GM23338 (cell line): ENCODE measurements at regions not wholly inside any gene's neighbourhood (a gene's known extent, or its start where the extent isn't known, plus 50 kb on each side); places are given as distances from the start of the nearest gene placed in this dataset.

Source experiments
- ATAC-seq: fragments of 200-7000 bp; cut with Tn5 transposase; 3 replicates; pipeline ENCODE4 v1.9.1; 2020
- DNase-seq: peaks from one replicate; pipeline ENCODE4 v3.0.0-alpha.2; 2015; ENCODE audit warnings: low spot score
- H2AFZ ChIP-seq: fragments of 200-600 bp; sonication (generic); 2 replicates; pipeline ENCODE4 v1.8.0; 2016; ENCODE audit warnings: antibody characterized with exemption, mild to moderate bottlenecking, moderate library complexity
- H3F3A ChIP-seq: fragments of 200-600 bp; sonication (generic); replicated peaks from 2 replicates; pipeline ENCODE4 v1.8.0; 2017; ENCODE audit warnings: antibody characterized with exemption, mixed run types, low read depth
- H3K27ac ChIP-seq: fragments of 200-600 bp; sonication (generic); 2 replicates; pipeline ENCODE4 v1.6.1; 2016; ENCODE audit warnings: low read depth
- H3K27me3 ChIP-seq: fragments of 200-600 bp; sonication (generic); 2 replicates; pipeline ENCODE4 v1.8.0; 2016; ENCODE audit warnings: mild to moderate bottlenecking, mixed run types, moderate library complexity; ENCODE audit not compliant: insufficient read depth
- H3K36me3 ChIP-seq: fragments of 200-600 bp; sonication (generic); 2 replicates; pipeline ENCODE4 v1.8.0; 2016; ENCODE audit warnings: mild to moderate bottlenecking; ENCODE audit not compliant: insufficient read depth
- H3K4me1 ChIP-seq: fragments of 200-600 bp; sonication (generic); 2 replicates; pipeline ENCODE4 v1.8.0; 2016; ENCODE audit warnings: mild to moderate bottlenecking, moderate library complexity; ENCODE audit not compliant: insufficient read depth
- H3K4me2 ChIP-seq: fragments of 200-600 bp; sonication (generic); 2 replicates; pipeline ENCODE4 v1.7.1; 2017; ENCODE audit warnings: mixed run types
- H3K4me3 ChIP-seq: fragments of 200-600 bp; sonication (generic); 2 replicates; pipeline ENCODE4 v1.6.1; 2016; ENCODE audit warnings: mixed run types
- H3K79me2 ChIP-seq: fragments of 200-600 bp; sonication (generic); replicated peaks from 2 replicates; pipeline ENCODE4 v1.8.0; 2017; ENCODE audit warnings: mild to moderate bottlenecking; ENCODE audit not compliant: insufficient read depth
- H3K9me2 ChIP-seq: fragments of 200-600 bp; sonication (generic); 2 replicates; pipeline ENCODE4 v1.8.0; 2017; ENCODE audit not compliant: insufficient read depth
- H4K20me1 ChIP-seq: fragments of 200-600 bp; sonication (generic); replicated peaks from 2 replicates; pipeline ENCODE4 v1.8.0; 2017; ENCODE audit warnings: mild to moderate bottlenecking; ENCODE audit not compliant: insufficient read depth
- H3K27ac Mint-ChIP-seq: 2 replicates; pipeline ENCODE4 v1.8.0; 2020; ENCODE audit warnings: inconsistent platforms, mild to moderate bottlenecking, moderate library complexity, mixed read lengths
- H3K27me3 Mint-ChIP-seq: 3 replicates; pipeline ENCODE4 v1.8.0; 2022; ENCODE audit warnings: low read depth, mild to moderate bottlenecking, moderate library complexity, mixed read lengths, inconsistent platforms; ENCODE audit not compliant: insufficient read depth, poor library complexity
- H3K36me3 Mint-ChIP-seq: 3 replicates; pipeline ENCODE4 v1.8.0; 2021; ENCODE audit warnings: low read depth, mild to moderate bottlenecking, inconsistent platforms, moderate library complexity, mixed read lengths
- H3K4me1 Mint-ChIP-seq: 3 replicates; pipeline ENCODE4 v1.8.0; 2020; ENCODE audit warnings: mild to moderate bottlenecking, inconsistent platforms, mixed read lengths
- H3K4me3 Mint-ChIP-seq: 3 replicates; pipeline ENCODE4 v1.8.0; 2021; ENCODE audit warnings: moderate library complexity, mild to moderate bottlenecking, inconsistent platforms, mixed read lengths
- H3K9me3 Mint-ChIP-seq: 3 replicates; pipeline ENCODE4 v1.8.0; 2020; ENCODE audit warnings: moderate library complexity, mild to moderate bottlenecking, inconsistent platforms, mixed read lengths
- CREB1 ChIP-seq: fragments of 250-450 bp; sonication (Bioruptor Pico); IDR thresholded peaks from 2 replicates; pipeline ENCODE4 v1.5.0; 2020; ENCODE audit warnings: low read depth, mild to moderate bottlenecking, moderate library complexity
- EZH2 ChIP-seq: fragments of 200-600 bp; sonication (generic); IDR thresholded peaks from one replicate; pipeline ENCODE4 v1.8.0; 2017; ENCODE audit warnings: antibody characterized with exemption, mild to moderate bottlenecking, low read depth; ENCODE audit not compliant: unreplicated experiment
- EZH2phosphoT487 ChIP-seq: fragments of 200-600 bp; sonication (generic); IDR thresholded peaks from one replicate; pipeline ENCODE4 v1.8.1; 2018; ENCODE audit warnings: antibody characterized with exemption; ENCODE audit not compliant: unreplicated experiment
- JUNB ChIP-seq: IDR thresholded peaks from one replicate; pipeline ENCODE4 v1.6.1; 2016; ENCODE audit warnings: antibody characterized with exemption; ENCODE audit not compliant: unreplicated experiment
- NANOG ChIP-seq: IDR thresholded peaks from 2 replicates; pipeline ENCODE4 v1.6.1; 2016; ENCODE audit warnings: antibody characterized with exemption, borderline replicate concordance
- POLR2AphosphoS5 ChIP-seq: IDR thresholded peaks from 2 replicates; pipeline ENCODE4 v1.6.1; 2016; ENCODE audit warnings: antibody characterized with exemption, low read depth
- STAT1 ChIP-seq: IDR thresholded peaks from one replicate; pipeline ENCODE4 v1.6.1; 2016; ENCODE audit warnings: antibody characterized with exemption; ENCODE audit not compliant: unreplicated experiment
- TF ChIP-seq, protein P1 (sequence below): fragments of 250-450 bp; sonication (Bioruptor Pico); IDR thresholded peaks from 2 replicates; pipeline ENCODE4 v1.5.0; 2020; ENCODE audit warnings: mild to moderate bottlenecking, moderate library complexity
- TF ChIP-seq, protein P2 (sequence below): IDR thresholded peaks from 2 replicates; pipeline ENCODE4 v1.6.1; 2016; ENCODE audit warnings: antibody characterized with exemption
- TF ChIP-seq, protein P3 (sequence below): IDR thresholded peaks from one replicate; pipeline ENCODE4 v1.6.1; 2018; ENCODE audit warnings: antibody characterized with exemption; ENCODE audit not compliant: unreplicated experiment

DNA sequence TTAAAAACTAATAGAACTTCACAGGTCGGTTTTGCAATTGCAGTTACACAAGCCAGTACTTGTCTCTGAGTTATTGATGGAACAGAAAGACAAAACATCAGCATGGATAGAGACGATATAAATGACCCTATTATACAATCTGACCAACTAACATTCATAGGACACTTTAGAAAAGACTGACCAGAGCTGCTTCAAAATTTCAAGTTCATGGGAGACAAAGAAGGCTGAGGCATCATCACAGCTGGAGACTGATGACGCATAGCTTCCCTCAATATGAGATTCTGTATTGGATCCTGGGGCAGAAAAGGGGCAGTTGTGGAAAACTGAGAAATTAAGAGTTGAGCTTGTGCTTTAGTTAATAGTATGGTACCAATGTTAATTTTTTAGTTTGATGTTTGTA is 174.0 kb downstream of the THBS2 start (continued):
- TF ChIP-seq, protein P1, sequence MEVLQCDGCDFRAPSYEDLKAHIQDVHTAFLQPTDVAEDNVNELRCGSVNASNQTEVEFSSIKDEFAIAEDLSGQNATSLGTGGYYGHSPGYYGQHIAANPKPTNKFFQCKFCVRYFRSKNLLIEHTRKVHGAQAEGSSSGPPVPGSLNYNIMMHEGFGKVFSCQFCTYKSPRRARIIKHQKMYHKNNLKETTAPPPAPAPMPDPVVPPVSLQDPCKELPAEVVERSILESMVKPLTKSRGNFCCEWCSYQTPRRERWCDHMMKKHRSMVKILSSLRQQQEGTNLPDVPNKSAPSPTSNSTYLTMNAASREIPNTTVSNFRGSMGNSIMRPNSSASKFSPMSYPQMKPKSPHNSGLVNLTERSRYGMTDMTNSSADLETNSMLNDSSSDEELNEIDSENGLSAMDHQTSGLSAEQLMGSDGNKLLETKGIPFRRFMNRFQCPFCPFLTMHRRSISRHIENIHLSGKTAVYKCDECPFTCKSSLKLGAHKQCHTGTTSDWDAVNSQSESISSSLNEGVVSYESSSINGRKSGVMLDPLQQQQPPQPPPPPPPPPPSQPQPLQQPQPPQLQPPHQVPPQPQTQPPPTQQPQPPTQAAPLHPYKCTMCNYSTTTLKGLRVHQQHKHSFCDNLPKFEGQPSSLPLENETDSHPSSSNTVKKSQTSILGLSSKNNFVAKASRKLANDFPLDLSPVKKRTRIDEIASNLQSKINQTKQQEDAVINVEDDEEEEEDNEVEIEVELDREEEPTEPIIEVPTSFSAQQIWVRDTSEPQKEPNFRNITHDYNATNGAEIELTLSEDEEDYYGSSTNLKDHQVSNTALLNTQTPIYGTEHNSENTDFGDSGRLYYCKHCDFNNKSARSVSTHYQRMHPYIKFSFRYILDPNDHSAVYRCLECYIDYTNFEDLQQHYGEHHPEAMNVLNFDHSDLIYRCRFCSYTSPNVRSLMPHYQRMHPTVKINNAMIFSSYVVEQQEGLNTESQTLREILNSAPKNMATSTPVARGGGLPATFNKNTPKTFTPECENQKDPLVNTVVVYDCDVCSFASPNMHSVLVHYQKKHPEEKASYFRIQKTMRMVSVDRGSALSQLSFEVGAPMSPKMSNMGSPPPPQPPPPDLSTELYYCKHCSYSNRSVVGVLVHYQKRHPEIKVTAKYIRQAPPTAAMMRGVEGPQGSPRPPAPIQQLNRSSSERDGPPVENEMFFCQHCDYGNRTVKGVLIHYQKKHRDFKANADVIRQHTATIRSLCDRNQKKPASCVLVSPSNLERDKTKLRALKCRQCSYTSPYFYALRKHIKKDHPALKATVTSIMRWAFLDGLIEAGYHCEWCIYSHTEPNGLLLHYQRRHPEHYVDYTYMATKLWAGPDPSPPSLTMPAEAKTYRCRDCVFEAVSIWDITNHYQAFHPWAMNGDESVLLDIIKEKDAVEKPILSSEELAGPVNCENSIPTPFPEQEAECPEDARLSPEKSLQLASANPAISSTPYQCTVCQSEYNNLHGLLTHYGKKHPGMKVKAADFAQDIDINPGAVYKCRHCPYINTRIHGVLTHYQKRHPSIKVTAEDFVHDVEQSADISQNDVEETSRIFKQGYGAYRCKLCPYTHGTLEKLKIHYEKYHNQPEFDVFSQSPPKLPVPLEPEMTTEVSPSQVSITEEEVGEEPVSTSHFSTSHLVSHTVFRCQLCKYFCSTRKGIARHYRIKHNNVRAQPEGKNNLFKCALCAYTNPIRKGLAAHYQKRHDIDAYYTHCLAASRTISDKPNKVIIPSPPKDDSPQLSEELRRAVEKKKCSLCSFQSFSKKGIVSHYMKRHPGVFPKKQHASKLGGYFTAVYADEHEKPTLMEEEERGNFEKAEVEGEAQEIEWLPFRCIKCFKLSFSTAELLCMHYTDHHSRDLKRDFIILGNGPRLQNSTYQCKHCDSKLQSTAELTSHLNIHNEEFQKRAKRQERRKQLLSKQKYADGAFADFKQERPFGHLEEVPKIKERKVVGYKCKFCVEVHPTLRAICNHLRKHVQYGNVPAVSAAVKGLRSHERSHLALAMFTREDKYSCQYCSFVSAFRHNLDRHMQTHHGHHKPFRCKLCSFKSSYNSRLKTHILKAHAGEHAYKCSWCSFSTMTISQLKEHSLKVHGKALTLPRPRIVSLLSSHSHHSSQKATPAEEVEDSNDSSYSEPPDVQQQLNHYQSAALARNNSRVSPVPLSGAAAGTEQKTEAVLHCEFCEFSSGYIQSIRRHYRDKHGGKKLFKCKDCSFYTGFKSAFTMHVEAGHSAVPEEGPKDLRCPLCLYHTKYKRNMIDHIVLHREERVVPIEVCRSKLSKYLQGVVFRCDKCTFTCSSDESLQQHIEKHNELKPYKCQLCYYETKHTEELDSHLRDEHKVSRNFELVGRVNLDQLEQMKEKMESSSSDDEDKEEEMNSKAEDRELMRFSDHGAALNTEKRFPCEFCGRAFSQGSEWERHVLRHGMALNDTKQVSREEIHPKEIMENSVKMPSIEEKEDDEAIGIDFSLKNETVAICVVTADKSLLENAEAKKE (CRISPR knock-in tag) = no peak
- TF ChIP-seq POLR2AphosphoS5 = no peak
- TF ChIP-seq EZH2 = no peak

DNA sequence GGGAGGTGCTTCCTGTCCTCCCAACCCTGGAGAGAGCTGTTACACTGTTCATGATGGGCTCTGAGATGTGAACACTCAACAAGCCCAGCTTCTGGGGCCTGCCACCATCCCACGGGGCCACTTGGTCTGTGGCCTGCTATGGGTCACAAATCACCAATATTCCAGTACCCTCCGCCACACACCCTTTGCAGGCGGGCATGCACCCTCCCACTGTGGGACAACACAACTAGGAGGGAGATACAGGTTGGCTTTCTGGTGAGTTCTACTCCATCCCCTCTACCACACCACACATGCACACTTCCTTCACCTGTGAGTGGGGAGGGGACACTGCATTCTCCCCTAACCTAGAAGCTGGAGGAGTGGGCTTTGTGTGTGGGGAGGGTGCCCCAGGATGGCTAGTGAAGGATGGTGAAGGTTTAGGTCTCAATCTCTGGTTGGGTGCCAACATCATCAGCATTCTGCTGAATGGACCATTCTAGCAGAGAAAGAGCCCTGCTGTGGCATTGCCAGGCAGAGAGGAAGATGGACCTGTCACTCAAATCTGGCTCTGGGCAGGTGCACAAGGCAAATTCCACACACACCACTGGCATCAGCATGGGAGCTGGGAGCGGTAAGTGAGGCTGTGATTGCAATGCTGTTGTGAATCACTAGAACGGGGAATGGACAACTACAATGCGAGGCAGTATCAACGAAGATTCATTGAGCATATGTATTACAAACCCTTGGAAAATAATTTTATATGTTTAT is 175.1 kb downstream of the THBS2 start:
- Histone ChIP-seq H3K36me3 (no peaks in the 10 kb centered on the region), H3F3A (no peaks in the 10 kb centered on the region), H4K20me1 (no peaks in the 10 kb centered on the region), H2AFZ (no peak overlapping the region), H3K4me3 (no peak overlapping the region), H3K4me1 (no peaks in the 10 kb centered on the region), H3K79me2 (no peaks in the 10 kb centered on the region), H3K27me3 (no peaks in the 10 kb centered on the region), H3K27ac (no peak overlapping the region), H3K4me2 (no peak overlapping the region), H3K9me2 (no peaks in the 10 kb centered on the region)
- Mint-ChIP-seq H3K27ac (no peak overlapping the region), H3K27me3 (peaks cover 4% of the 10 kb centered on the region), H3K4me3 (no peak overlapping the region), H3K36me3 (no peaks in the 10 kb centered on the region), H3K4me1 (no peaks in the 10 kb centered on the region; the same call in 1 of the 3 replicates), H3K9me3 (no peaks in the 10 kb centered on the region; the same call in 2 of the 3 replicates)
- DNase-seq (no peak), ATAC-seq (no peak)
- TF ChIP-seq EZH2 = no peak
- TF ChIP-seq NANOG = no peak
- TF ChIP-seq, protein P2, sequence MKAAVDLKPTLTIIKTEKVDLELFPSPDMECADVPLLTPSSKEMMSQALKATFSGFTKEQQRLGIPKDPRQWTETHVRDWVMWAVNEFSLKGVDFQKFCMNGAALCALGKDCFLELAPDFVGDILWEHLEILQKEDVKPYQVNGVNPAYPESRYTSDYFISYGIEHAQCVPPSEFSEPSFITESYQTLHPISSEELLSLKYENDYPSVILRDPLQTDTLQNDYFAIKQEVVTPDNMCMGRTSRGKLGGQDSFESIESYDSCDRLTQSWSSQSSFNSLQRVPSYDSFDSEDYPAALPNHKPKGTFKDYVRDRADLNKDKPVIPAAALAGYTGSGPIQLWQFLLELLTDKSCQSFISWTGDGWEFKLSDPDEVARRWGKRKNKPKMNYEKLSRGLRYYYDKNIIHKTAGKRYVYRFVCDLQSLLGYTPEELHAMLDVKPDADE = no peak
- TF ChIP-seq CREB1 (CRISPR knock-in tag) = no peak
- TF ChIP-seq POLR2AphosphoS5 = no peak
- TF ChIP-seq JUNB = no peak
- TF ChIP-seq, protein P3, sequence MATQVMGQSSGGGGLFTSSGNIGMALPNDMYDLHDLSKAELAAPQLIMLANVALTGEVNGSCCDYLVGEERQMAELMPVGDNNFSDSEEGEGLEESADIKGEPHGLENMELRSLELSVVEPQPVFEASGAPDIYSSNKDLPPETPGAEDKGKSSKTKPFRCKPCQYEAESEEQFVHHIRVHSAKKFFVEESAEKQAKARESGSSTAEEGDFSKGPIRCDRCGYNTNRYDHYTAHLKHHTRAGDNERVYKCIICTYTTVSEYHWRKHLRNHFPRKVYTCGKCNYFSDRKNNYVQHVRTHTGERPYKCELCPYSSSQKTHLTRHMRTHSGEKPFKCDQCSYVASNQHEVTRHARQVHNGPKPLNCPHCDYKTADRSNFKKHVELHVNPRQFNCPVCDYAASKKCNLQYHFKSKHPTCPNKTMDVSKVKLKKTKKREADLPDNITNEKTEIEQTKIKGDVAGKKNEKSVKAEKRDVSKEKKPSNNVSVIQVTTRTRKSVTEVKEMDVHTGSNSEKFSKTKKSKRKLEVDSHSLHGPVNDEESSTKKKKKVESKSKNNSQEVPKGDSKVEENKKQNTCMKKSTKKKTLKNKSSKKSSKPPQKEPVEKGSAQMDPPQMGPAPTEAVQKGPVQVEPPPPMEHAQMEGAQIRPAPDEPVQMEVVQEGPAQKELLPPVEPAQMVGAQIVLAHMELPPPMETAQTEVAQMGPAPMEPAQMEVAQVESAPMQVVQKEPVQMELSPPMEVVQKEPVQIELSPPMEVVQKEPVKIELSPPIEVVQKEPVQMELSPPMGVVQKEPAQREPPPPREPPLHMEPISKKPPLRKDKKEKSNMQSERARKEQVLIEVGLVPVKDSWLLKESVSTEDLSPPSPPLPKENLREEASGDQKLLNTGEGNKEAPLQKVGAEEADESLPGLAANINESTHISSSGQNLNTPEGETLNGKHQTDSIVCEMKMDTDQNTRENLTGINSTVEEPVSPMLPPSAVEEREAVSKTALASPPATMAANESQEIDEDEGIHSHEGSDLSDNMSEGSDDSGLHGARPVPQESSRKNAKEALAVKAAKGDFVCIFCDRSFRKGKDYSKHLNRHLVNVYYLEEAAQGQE = no peak
- TF ChIP-seq STAT1 = no peak
- TF ChIP-seq EZH2phosphoT487 = no peak
